ENCODE measurements at regions not wholly inside any gene's neighbourhood (a gene's known extent, or its start where the extent isn't known, plus 50 kb on each side); places are given as distances from the start of the nearest gene placed in this dataset.

- TF ChIP-seq CTCF (IDR thresholded peaks at IDR 0.05; ENCODE audit: low read length), result no peak
- no peak for TF ChIP-seq EZH2 (IDR thresholded peaks at IDR 0.05; ENCODE audit: borderline replicate concordance, low read length)
These were observed 69.4 kb upstream of the AMPD3 start for GRCh38 chr11:10385696-10386095.

All from OCI-LY1 (cell line).